Cardiac muscle cell (in vitro differentiated cells and primary cell): ENCODE measurements at regions not wholly inside any gene's neighbourhood (a gene's known extent, or its start where the extent isn't known, plus 50 kb on each side); places are given as distances from the start of the nearest gene placed in this dataset.

ENCODE experiments used
- DNase-seq, 2 donors: peaks; one replicate each; pipeline versions ENCODE4 v3.0.0 to v3.0.0-alpha.2; 2010 to 2017; ENCODE audit warnings: low read depth in 1 of 2, low spot score in 1 of 2
- H3K27ac ChIP-seq: fragments of 200-600 bp; sonication (generic); 2 replicates; pipeline ENCODE4 v1.5.1; 2016
- H3K27me3 ChIP-seq: fragments of 200-600 bp; sonication (generic); 2 replicates; pipeline ENCODE4 v1.6.0; 2016; ENCODE audit warnings: control low read depth
- H3K36me3 ChIP-seq: fragments of 200-600 bp; sonication (generic); 2 replicates; pipeline ENCODE4 v1.5.1; 2016; ENCODE audit warnings: control low read depth
- H3K4me1 ChIP-seq: fragments of 200-600 bp; sonication (generic); 2 replicates; pipeline ENCODE4 v1.8.1; 2017; ENCODE audit warnings: low read depth, mild to moderate bottlenecking, mixed run types
- H3K4me3 ChIP-seq: fragments of 200-600 bp; sonication (generic); 2 replicates; pipeline ENCODE4 v1.5.1; 2016; ENCODE audit warnings: mild to moderate bottlenecking
- H3K9me3 ChIP-seq: fragments of 200-600 bp; sonication (generic); 2 replicates; pipeline ENCODE4 v1.5.1; 2017; ENCODE audit warnings: low read depth, mild to moderate bottlenecking, control low read depth
- CTCF ChIP-seq: IDR thresholded peaks from 2 replicates; pipeline ENCODE4 v1.5.1; 2012; ENCODE audit warnings: low read depth, mild to moderate bottlenecking, low read length

DNA sequence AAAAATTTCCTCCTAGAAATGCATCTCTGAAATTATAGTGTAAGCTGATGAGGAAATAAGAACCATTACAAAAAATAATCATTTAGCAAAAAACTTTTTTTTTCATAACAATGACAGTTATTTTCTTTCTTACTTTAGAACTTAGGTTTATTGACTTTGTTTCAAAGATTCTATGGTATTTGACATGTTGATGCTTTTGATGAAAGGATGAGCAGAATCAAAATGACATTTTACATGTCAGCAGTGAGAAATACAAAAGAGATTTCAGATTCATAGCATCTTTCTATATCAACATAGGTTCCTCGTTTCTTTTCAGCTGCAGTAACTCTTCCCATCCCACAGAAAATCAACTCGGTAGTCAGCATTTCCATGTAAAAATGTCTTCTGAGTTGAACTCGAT, 1226.6 kb upstream of the C9orf72 start:
- Histone ChIP-seq H3K27me3 (peaks cover 25% of the 10 kb centered on the region), H3K4me1 (no peaks in the 10 kb centered on the region), H3K27ac (no peak overlapping the region), H3K4me3 (no peak overlapping the region), H3K36me3 (no peaks in the 10 kb centered on the region), H3K9me3 (no peaks in the 10 kb centered on the region)
- TF ChIP-seq CTCF = no peak
- no peak for DNase-seq

DNA sequence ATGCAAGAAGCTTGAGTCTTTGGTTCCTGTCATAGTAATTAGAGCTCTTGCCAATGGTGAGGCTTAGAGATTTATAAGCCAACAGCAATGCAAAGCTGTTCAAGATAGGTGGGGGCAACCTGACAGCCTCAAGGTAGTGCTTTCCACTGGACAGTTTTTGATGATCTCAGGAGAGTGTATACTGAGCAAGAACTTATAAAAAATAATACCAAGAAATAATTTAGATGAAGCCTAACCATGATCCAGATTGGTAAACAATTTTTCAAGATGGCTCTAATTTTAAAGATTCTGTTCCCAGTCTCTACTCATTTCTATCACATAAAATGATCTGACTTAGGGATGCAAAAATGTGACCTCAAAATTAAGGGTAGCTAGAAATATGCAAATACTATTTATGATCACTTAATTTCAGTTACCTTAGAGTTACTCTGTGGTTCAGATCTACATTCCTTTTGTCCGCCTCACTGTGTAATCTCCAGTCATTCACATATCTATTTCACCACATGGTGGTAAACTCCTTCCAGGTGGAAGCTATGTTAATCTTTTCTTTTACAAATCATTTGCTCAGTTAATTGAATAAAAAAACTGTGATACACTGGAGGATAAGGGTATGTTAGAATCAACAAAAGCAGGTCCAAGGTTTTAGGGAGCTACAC, 1228.0 kb upstream of the C9orf72 start:
- no peak for DNase-seq
- H3K27ac ChIP-seq = no peak overlapping the region
- H3K9me3 ChIP-seq = no peaks in the 10 kb centered on the region
- TF ChIP-seq CTCF = no peak
- H3K4me1 ChIP-seq = no peaks in the 10 kb centered on the region
- no peaks in the 10 kb centered on the region for H3K36me3 ChIP-seq
- no peak overlapping the region for H3K4me3 ChIP-seq
- H3K27me3 ChIP-seq = peaks cover 30% of the 10 kb centered on the region

GRCh38 chr9:28805197-28805596, 1231.9 kb upstream of the C9orf72 start:
- TF ChIP-seq CTCF = no peak
- Histone ChIP-seq H3K27me3 (peaks cover 24% of the 10 kb centered on the region), H3K36me3 (no peaks in the 10 kb centered on the region), H3K4me3 (no peak overlapping the region), H3K4me1 (no peaks in the 10 kb centered on the region), H3K27ac (no peak overlapping the region), H3K9me3 (no peaks in the 10 kb centered on the region)
- no peak for DNase-seq

DNA sequence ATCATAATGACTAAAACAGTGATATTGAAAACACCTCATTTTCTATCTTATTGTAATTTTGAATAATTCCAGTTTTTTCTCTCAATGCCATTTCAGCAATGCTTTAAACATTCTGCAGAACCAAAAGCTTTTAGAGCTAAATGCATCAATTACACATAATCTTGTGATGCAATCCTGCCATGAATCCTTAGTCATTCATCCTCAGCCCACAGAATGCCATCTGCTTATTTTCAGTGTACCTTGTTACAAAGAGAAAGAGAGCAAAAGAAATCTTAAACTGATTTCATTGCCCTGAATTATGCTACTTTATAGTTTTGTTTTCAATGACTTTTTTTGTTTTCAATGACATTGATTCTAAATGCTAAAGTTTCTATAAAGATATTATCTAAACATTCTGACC, 1234.8 kb upstream of the C9orf72 start:
- TF ChIP-seq CTCF = no peak
- Histone ChIP-seq H3K27ac (no peak overlapping the region), H3K27me3 (peaks cover 17% of the 10 kb centered on the region), H3K4me3 (no peak overlapping the region), H3K9me3 (no peaks in the 10 kb centered on the region), H3K4me1 (no peaks in the 10 kb centered on the region), H3K36me3 (no peaks in the 10 kb centered on the region)
- DNase-seq = peak in 1 of 2 donors; percentile 38

DNA sequence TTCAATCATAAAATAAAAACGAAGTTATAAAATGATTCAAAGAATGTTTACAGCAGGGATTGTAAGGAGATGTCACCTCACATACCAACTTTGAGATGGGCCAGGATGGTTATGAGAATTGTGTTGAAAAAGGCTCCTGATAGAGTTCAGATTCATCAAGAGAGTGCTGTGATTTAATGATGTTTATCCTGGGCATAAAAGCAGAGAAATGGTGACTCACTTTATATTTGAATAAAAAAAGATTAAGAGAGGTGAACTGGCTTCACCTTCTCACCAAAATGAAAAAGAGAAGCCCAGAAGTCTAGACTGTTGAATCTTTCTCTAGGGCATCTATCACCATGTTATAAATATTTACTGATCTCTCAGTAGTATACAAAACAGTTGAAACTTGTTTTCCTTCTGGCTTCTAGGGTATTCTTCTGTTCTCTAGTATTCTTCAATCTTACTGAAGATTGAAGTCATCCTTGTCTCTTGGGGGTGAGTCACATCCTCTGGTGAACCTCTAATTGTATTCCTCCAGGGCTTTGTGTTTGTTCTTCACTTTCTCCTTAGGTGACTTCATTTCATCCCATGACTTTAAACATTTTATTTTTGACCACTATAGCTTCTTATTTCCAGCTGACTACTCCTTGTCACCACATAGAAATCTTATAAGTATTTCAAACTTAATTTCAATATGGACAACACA, 1237.3 kb upstream of the C9orf72 start:
- no peaks in the 10 kb centered on the region for H3K9me3 ChIP-seq
- no peak overlapping the region for H3K27ac ChIP-seq
- no peak for DNase-seq
- no peaks in the 10 kb centered on the region for H3K36me3 ChIP-seq
- H3K27me3 ChIP-seq = peaks cover 11% of the 10 kb centered on the region
- no peak for TF ChIP-seq CTCF
- H3K4me1 ChIP-seq = no peaks in the 10 kb centered on the region
- no peak overlapping the region for H3K4me3 ChIP-seq
